IMR-90 (cell line): ENCODE measurements at regions not wholly inside any gene's neighbourhood (a gene's known extent, or its start where the extent isn't known, plus 50 kb on each side); places are given as distances from the start of the nearest gene placed in this dataset.

Experiments
- BHLHE40 ChIP-seq: fragments of 150-350 bp; IDR thresholded peaks from 2 replicates; pipeline ENCODE4 v1.6.1; 2016; ENCODE audit warnings: mild to moderate bottlenecking, low read depth, low read length
- FOS ChIP-seq: fragments of 150-350 bp; IDR thresholded peaks from 2 replicates; pipeline ENCODE4 v1.6.1; 2016; ENCODE audit warnings: low read depth, low read length
- NFE2L2 ChIP-seq: fragments of 150-350 bp; IDR thresholded peaks from 2 replicates; pipeline ENCODE4 v1.6.1; 2016; ENCODE audit warnings: low read depth, mild to moderate bottlenecking, low read length
- POLR2A ChIP-seq: IDR thresholded peaks from 2 replicates; pipeline ENCODE4 v1.6.1; 2012; ENCODE audit warnings: mild to moderate bottlenecking, low read depth, low read length
- RAD21 ChIP-seq: IDR thresholded peaks from 2 replicates; pipeline ENCODE4 v1.6.1; 2012; ENCODE audit warnings: low read length, improper control_type of control experiment
- SMC3 ChIP-seq: fragments of 150-350 bp; IDR thresholded peaks from 2 replicates; pipeline ENCODE4 v1.6.1; 2016; ENCODE audit warnings: low read depth, mild to moderate bottlenecking, antibody characterized with exemption, low read length, moderate library complexity
- TF ChIP-seq, protein P1 (sequence below): conservative IDR thresholded peaks from 2 replicates; pipeline ENCODE4 v1.5.1; 2012; ENCODE audit warnings: mild to moderate bottlenecking, low read depth, low read length, improper control_type of control experiment
- TF ChIP-seq, protein P2 (sequence below): fragments of 150-350 bp; IDR thresholded peaks from 2 replicates; pipeline ENCODE4 v1.6.1; 2017; ENCODE audit warnings: mild to moderate bottlenecking, antibody characterized with exemption, low read length, low read depth
- TF ChIP-seq, protein P3 (sequence below): fragments of 150-350 bp; IDR thresholded peaks from 2 replicates; pipeline ENCODE4 v1.6.1; 2016; ENCODE audit warnings: low read depth, mild to moderate bottlenecking, low read length, moderate library complexity, borderline replicate concordance

DNA sequence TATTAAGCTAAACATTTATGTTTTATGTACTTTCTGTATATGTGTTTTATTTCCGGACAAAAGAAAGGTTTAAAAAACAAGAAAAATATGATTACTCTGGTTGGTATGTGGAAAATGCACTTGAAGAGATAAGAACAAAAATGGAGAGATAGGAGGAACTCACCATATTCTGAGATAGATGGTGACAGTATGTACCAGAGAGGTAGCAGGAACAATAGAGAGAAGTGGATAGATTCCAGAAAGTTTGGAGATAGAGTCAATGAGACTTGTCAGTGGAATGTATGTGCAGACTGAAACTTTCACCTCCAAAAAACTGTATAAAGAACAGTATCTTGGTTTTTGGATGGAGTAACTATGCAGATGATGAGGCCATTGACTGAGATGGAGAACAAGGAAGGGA is 105.6 kb upstream of the FSHR start:
- TF ChIP-seq, protein P1, sequence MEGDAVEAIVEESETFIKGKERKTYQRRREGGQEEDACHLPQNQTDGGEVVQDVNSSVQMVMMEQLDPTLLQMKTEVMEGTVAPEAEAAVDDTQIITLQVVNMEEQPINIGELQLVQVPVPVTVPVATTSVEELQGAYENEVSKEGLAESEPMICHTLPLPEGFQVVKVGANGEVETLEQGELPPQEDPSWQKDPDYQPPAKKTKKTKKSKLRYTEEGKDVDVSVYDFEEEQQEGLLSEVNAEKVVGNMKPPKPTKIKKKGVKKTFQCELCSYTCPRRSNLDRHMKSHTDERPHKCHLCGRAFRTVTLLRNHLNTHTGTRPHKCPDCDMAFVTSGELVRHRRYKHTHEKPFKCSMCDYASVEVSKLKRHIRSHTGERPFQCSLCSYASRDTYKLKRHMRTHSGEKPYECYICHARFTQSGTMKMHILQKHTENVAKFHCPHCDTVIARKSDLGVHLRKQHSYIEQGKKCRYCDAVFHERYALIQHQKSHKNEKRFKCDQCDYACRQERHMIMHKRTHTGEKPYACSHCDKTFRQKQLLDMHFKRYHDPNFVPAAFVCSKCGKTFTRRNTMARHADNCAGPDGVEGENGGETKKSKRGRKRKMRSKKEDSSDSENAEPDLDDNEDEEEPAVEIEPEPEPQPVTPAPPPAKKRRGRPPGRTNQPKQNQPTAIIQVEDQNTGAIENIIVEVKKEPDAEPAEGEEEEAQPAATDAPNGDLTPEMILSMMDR, result no peak
- TF ChIP-seq, protein P2, sequence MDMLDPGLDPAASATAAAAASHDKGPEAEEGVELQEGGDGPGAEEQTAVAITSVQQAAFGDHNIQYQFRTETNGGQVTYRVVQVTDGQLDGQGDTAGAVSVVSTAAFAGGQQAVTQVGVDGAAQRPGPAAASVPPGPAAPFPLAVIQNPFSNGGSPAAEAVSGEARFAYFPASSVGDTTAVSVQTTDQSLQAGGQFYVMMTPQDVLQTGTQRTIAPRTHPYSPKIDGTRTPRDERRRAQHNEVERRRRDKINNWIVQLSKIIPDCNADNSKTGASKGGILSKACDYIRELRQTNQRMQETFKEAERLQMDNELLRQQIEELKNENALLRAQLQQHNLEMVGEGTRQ, result no peak
- no peak for TF ChIP-seq POLR2A
- no peak for TF ChIP-seq BHLHE40
- TF ChIP-seq NFE2L2, result no peak
- TF ChIP-seq SMC3, result no peak
- no peak for TF ChIP-seq RAD21
- TF ChIP-seq, protein P3, sequence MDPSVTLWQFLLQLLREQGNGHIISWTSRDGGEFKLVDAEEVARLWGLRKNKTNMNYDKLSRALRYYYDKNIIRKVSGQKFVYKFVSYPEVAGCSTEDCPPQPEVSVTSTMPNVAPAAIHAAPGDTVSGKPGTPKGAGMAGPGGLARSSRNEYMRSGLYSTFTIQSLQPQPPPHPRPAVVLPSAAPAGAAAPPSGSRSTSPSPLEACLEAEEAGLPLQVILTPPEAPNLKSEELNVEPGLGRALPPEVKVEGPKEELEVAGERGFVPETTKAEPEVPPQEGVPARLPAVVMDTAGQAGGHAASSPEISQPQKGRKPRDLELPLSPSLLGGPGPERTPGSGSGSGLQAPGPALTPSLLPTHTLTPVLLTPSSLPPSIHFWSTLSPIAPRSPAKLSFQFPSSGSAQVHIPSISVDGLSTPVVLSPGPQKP, result no peak
- TF ChIP-seq FOS, result no peak
